GM23338 (cell line): ENCODE measurements at regions not wholly inside any gene's neighbourhood (a gene's known extent, or its start where the extent isn't known, plus 50 kb on each side); places are given as distances from the start of the nearest gene placed in this dataset.

Experiments used
- CTCF ChIP-seq, 2 experiments: fragments of 200-600 bp in 1 of 2; sonication (generic) in 1 of 2; conservative IDR thresholded peaks; 2 replicates each; pipeline versions ENCODE4 v1.5.1 to v1.6.1; 2016 to 2017; ENCODE audit warnings: antibody characterized with exemption in 2 of 2, low read depth in 2 of 2, mild to moderate bottlenecking in 2 of 2, moderate library complexity in 1 of 2
- EZH2 ChIP-seq: fragments of 200-600 bp; sonication (generic); IDR thresholded peaks from one replicate; pipeline ENCODE4 v1.8.0; 2017; ENCODE audit warnings: antibody characterized with exemption, mild to moderate bottlenecking, low read depth; ENCODE audit not compliant: unreplicated experiment
- EZH2phosphoT487 ChIP-seq: fragments of 200-600 bp; sonication (generic); IDR thresholded peaks from one replicate; pipeline ENCODE4 v1.8.1; 2018; ENCODE audit warnings: antibody characterized with exemption; ENCODE audit not compliant: unreplicated experiment
- POLR2AphosphoS5 ChIP-seq: IDR thresholded peaks from 2 replicates; pipeline ENCODE4 v1.6.1; 2016; ENCODE audit warnings: antibody characterized with exemption, low read depth
- ZNF114 ChIP-seq: fragments of 250-450 bp; sonication (Bioruptor Pico); IDR thresholded peaks from 2 replicates; pipeline ENCODE4 v1.5.0; 2020; ENCODE audit warnings: mild to moderate bottlenecking, moderate library complexity
- TF ChIP-seq, protein P1 (sequence below): IDR thresholded peaks from one replicate; pipeline ENCODE4 v1.6.1; 2018; ENCODE audit warnings: antibody characterized with exemption; ENCODE audit not compliant: unreplicated experiment

- TF ChIP-seq CTCF (conservative IDR thresholded peaks at IDR 0.05; ENCODE audit: low read depth in 2 of 2) (no peak), EZH2phosphoT487 (no peak), EZH2 (no peak), ZNF114 (CRISPR knock-in tag) (no peak), POLR2AphosphoS5 (no peak)
- TF ChIP-seq, protein P1, sequence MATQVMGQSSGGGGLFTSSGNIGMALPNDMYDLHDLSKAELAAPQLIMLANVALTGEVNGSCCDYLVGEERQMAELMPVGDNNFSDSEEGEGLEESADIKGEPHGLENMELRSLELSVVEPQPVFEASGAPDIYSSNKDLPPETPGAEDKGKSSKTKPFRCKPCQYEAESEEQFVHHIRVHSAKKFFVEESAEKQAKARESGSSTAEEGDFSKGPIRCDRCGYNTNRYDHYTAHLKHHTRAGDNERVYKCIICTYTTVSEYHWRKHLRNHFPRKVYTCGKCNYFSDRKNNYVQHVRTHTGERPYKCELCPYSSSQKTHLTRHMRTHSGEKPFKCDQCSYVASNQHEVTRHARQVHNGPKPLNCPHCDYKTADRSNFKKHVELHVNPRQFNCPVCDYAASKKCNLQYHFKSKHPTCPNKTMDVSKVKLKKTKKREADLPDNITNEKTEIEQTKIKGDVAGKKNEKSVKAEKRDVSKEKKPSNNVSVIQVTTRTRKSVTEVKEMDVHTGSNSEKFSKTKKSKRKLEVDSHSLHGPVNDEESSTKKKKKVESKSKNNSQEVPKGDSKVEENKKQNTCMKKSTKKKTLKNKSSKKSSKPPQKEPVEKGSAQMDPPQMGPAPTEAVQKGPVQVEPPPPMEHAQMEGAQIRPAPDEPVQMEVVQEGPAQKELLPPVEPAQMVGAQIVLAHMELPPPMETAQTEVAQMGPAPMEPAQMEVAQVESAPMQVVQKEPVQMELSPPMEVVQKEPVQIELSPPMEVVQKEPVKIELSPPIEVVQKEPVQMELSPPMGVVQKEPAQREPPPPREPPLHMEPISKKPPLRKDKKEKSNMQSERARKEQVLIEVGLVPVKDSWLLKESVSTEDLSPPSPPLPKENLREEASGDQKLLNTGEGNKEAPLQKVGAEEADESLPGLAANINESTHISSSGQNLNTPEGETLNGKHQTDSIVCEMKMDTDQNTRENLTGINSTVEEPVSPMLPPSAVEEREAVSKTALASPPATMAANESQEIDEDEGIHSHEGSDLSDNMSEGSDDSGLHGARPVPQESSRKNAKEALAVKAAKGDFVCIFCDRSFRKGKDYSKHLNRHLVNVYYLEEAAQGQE: no peak
Measured at GRCh38 chr10:91105269-91105668, 115.2 kb upstream of the PCGF5 start.
